ENCODE measurements at regions not wholly inside any gene's neighbourhood (a gene's known extent, or its start where the extent isn't known, plus 50 kb on each side); places are given as distances from the start of the nearest gene placed in this dataset.
A peak's percentile ranks its signal among the peaks of the same experiment; 100 is the strongest.
"Not testable (repeated sequence)": the region's sequence is repeated elsewhere in the genome, so short reads cannot be mapped to it uniquely, and the experiment has no call there.

- no peak for ATAC-seq
- DNase-seq (ENCODE audit: low spot score), result no peak
These were observed 144.3 kb downstream of the HSD17B3 start for GRCh38 chr9:96157675-96158074.

- no peak for DNase-seq (ENCODE audit: low spot score)
These were observed 145.6 kb downstream of the HSD17B3 start for GRCh38 chr9:96156171-96156974.

DNA sequence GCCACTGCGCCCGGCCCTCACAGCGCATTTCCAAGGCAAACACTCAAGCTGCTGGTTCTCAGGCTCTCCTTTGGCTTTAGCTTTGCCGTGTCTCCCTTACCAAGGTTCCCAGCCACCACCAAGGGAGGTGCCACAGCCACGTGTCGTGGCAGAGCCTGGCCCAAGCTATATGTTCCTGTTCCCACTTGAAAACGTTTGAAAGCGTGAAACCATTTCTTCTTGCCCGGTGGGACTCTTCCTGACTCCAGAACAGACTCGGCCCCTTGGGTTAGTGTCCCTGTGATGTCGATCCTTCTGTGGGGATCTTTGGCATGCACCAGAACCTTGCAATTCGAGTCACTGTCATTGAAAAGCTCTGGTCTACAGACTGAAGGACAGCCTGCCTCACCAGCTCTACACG lies 147.9 kb downstream of the HSD17B3 start:
- ATAC-seq (no peak), DNase-seq (ENCODE audit: low spot score) (no peak)

More at GRCh38 chr9:96156171-96156974, 145.6 kb downstream of the HSD17B3 start:
- ATAC-seq, result no peak

DNA sequence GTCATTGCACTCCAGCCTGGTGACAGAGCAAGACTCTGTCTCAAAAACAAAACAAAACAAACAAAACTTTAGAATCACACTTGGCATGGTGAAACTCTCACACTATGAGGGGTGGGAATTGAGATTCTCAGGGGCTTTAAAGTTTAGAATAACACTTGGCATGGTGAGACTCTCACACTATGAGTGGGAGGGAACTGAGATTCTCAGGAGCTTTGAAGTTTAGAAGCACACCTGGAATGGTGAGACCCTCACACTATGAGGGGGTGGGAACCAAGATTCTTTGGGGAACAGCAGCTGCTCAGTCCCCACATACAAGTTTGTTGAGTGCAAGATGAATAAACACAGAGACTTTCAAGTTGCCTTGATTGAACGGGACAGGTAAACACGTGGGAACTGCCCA lies 149.4 kb downstream of the HSD17B3 start:
- ATAC-seq (no peak), DNase-seq (ENCODE audit: low spot score) (no peak)

DNA sequence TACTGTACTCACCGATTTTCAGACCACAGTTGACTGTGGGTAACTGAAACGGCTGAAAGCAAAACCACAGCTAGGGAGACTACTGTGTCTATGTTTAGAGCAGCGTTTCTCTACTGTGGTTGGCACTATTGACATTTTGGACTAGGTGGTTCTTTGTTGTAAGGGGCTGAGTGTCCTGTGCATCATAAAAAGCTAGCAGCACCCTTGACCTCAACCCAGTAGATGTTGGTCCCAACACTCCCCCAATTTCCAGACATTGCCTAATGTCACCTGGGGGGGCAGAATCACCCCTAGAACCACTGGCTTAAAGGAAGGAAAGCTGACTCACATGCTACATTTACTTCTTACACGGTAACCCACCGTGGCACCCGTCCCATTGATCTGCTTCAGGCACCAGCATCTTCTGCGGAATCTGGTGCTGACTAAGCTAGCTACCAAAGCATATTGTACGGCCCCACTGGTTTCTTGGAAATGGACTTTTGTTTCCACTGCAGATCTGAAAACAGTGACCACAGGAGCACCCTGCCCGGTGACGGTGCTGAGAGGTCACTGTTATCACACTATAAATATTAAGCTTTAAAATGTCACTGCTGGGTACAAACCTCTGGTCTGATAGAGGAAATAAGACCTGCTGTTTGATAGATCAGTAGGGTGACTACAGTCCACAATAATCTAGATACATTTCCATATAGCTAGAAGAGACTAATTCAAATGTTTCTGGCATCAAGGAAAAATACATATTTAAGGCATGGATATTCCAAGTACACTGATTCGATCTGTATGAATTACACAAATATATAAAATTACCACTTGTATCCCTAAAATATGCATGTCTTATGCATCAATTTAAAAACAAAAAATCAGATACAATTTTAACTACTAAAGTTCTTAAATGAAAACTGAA lies 151.4 kb downstream of the HSD17B3 start:
- DNase-seq (ENCODE audit: low spot score) (no peak), ATAC-seq (no peak)

DNA sequence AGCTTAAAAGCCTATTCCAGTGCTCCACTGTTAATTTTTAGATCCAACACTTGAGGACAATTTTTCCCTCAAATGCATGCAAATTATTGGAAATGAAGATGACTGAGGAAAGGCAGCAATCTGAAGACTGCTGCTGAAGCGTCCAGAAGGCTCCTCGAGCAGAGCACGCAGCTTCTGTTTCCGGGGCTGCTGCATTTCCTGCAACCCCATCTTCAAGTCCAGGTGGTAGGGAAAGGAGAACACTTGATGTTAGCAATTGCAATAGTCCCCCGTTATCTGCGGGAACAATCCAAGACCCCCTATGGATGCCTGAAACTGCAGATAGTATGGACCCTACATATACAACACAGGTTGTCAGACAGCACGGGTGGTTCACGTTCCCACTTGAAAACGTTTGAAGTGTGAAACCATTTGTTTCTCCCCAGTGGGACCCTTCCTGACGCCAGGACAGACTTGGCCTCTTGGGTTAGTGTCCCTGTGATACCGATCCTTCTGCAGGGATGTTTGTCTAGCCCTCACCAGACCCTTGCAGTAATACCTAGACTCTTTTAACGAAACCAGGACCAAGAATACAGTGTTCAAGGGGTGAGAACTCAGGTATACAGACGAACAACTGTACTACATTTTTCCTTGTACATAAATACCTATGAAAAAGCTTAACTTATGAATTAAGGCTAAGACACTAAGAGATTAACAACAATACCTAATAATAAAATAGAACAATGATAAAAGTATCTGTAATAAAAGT lies 152.3 kb downstream of the HSD17B3 start:
- ATAC-seq (no peak), DNase-seq (ENCODE audit: low spot score) (no peak)

- DNase-seq (ENCODE audit: low spot score) (no peak), ATAC-seq (no peak)
These were observed 153.1 kb downstream of the HSD17B3 start for GRCh38 chr9:96148634-96149532.

GRCh38 chr9:96147029-96147428 lies 154.9 kb downstream of the HSD17B3 start:
- DNase-seq (ENCODE audit: low spot score); ATAC-seq: not testable (repeated sequence)

GRCh38 chr9:96141666-96142065 lies 160.3 kb downstream of the HSD17B3 start:
- DNase-seq (ENCODE audit: low spot score) (no peak), ATAC-seq (no peak)

- DNase-seq (ENCODE audit: low spot score) (no peak), ATAC-seq (no peak)
These were observed 160.9 kb downstream of the HSD17B3 start for GRCh38 chr9:96141128-96141474.

DNA sequence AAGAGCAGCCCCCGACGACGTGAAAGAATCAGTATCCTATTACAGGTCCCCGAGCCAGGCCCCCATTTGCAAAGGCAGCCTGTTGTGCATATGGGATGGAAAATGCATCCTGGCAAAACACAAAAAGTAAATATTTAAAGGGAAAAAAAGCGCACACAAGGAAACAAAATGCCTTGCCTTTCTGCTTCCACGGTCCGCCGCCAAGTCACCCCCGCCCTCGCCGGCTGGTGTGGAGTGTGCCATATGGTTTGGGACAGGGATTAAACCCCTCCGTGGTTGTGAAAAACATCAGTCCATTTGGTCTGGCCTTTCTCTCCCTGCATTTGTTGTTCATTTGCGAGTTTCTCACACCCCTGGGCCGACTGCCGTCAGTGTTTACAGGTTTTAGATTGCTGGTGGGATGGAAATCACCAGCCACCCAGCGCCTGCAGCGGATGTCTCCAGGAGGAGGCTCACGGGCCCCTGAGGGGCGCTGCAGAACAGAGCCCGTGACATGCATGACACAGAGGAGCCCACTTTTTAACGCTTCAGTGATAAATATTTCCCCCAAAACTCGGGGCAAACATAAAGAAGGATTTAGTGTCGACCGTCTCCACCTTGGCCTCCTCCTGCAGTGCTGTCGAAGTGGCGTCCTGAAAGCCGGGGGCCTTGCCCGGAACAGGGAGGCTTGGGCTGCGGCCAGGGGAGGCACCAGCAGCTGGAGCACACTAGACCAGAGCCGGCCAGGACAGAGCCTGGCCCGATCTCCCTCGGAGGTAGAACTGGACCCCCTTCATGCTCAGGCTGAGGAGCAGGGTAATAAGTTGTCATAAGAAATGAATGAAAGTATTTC lies 161.5 kb downstream of the HSD17B3 start:
- DNase-seq (ENCODE audit: low spot score) (no peak), ATAC-seq (no peak)

- ATAC-seq, result no peak
- DNase-seq (ENCODE audit: low spot score), result no peak
These were observed 162.2 kb downstream of the HSD17B3 start for GRCh38 chr9:96139592-96140295.

DNA sequence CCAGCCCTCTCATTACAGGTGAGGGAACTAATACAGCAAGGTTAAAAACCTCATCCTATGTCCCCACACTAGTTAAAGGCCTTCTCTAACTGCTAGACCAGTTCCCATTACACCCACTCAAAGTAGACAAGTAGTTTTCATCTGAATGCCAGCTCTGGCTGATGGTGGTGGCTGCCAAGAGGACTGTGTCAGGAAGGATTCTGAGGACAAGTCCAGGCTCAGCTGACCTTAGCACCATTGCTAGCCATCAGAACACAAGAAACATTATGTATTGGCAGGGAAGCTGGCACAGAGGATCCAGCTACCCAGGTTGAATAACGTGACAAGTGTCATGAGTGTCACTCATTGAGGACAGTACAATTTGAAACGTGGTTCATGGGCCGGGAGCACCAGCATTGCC lies 163.4 kb downstream of the HSD17B3 start:
- no peak for ATAC-seq
- DNase-seq (ENCODE audit: low spot score), result no peak

DNA sequence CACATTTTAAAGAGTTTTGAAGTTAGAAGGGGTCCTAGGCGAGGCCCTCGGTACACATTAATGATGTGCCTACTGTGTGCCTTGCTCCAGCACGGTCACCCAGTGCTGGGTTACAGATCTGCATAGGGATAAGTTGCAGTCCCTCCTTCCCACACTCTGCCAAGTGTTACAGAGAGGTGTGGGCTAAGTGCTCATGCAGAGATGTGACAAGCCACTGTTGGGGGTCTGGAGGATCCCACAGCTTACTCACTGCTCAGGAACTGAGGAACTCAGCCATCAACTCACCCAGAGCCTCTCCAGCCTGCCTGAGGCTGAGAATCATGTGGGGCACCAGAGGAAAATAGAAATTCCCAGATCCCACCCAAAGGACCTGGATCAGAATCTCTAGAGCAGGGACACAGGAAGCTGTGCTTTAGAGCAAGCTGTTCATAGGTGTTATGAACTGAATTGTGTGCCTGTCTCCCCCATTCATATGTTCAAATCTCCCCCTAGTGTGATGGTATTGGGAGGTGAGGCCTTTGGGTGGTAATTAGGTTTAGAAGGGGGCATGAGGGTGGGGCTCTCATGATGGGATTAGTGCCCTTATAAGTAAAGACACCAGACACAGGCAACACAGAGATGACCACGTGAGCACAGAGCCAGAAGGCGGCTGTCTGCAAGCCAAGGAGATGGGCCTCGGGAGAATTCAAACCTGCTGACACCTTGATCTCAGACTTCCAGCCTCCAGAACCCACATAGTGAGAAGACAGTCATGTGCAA lies 164.1 kb downstream of the HSD17B3 start:
- ATAC-seq (no peak), DNase-seq (ENCODE audit: low spot score) (no peak)

- DNase-seq (ENCODE audit: low spot score), result no peak
- peak; percentile 80 for ATAC-seq
These were observed 164.8 kb downstream of the HSD17B3 start for GRCh38 chr9:96136992-96137670.

- DNase-seq (ENCODE audit: low spot score) (no peak), ATAC-seq (no peak)
These were observed 166.2 kb downstream of the HSD17B3 start for GRCh38 chr9:96135753-96136290.

DNA sequence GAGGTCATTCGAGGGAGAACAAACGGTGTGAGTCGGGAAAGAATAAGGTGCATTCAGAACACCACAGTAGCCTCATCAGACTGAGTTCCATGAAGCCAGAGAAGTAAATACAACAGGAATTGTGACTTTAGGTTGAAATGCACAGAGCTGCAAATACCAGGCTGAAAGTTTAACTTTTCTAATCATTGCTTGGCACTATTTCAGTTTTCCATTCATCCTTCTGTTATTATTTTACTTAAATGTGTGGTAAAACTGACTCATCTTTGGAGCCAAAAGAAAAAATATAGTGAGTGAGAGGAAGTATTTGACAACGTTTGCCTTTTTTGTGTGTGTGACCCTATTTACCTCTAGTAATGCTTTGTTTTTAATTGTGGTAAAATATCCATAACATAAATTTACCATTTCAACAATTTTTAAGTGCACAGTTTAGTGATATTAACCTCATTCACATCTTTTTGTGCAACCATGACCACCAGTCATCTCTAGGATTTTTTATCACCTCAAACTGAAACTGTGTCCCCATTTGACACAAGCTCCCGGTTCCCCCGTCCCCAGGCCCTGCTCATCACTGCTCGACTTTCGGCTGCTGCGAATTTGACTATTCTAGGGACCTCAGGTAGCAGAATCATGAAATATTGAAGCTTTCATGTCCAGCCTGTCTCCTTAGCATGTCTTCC lies 166.8 kb downstream of the HSD17B3 start:
- DNase-seq (ENCODE audit: low spot score), result no peak
- no peak for ATAC-seq
